HG02610 (cell line): ENCODE measurements at regions not wholly inside any gene's neighbourhood (a gene's known extent, or its start where the extent isn't known, plus 50 kb on each side); places are given as distances from the start of the nearest gene placed in this dataset.

ENCODE experiments used
- ATAC-seq: cut with Tn5 transposase; IDR thresholded peaks from one replicate; pipeline ENCODE4 v1.9.1; 2021; ENCODE audit warnings: mild to moderate bottlenecking, moderate library complexity; ENCODE audit not compliant: unreplicated experiment

GRCh38 chr6:9499709-9500108, 915.2 kb downstream of the TFAP2A start:
- no peak for ATAC-seq

GRCh38 chr6:9496837-9497236, 918.0 kb downstream of the TFAP2A start:
- ATAC-seq: no peak

- no peak for ATAC-seq
Observed at GRCh38 chr6:9494864-9495263, 920.0 kb downstream of the TFAP2A start.

GRCh38 chr6:9492790-9493189, 922.1 kb downstream of the TFAP2A start:
- no peak for ATAC-seq

GRCh38 chr6:9487128-9487527, 927.7 kb downstream of the TFAP2A start:
- no peak for ATAC-seq

GRCh38 chr6:9485992-9486391, 928.9 kb downstream of the TFAP2A start:
- ATAC-seq: no peak

- no peak for ATAC-seq
Observed at GRCh38 chr6:9484686-9485085, 930.2 kb downstream of the TFAP2A start.

GRCh38 chr6:9484091-9484490, 930.8 kb downstream of the TFAP2A start:
- no peak for ATAC-seq

- no peak for ATAC-seq
Observed at GRCh38 chr6:9482030-9482738, 932.7 kb downstream of the TFAP2A start.

- no peak for ATAC-seq
Observed at GRCh38 chr6:9481292-9482029, 933.4 kb downstream of the TFAP2A start.

GRCh38 chr6:9468277-9468676, 946.6 kb downstream of the TFAP2A start:
- ATAC-seq: no peak

- ATAC-seq: no peak
Observed at GRCh38 chr6:9467741-9468140, 947.1 kb downstream of the TFAP2A start.

GRCh38 chr6:9464583-9464982, 950.3 kb downstream of the TFAP2A start:
- no peak for ATAC-seq

GRCh38 chr6:9463311-9463710, 951.6 kb downstream of the TFAP2A start:
- no peak for ATAC-seq

GRCh38 chr6:9461188-9461587, 953.7 kb downstream of the TFAP2A start:
- no peak for ATAC-seq

GRCh38 chr6:9458424-9458823, 956.5 kb downstream of the TFAP2A start:
- no peak for ATAC-seq

- ATAC-seq: no peak
Observed at GRCh38 chr6:9455864-9456658, 958.8 kb downstream of the TFAP2A start.

GRCh38 chr6:9439621-9440330, 975.1 kb downstream of the TFAP2A start:
- no peak for ATAC-seq

GRCh38 chr6:9437836-9438235, 977.0 kb downstream of the TFAP2A start:
- no peak for ATAC-seq

GRCh38 chr6:9435281-9435680, 979.6 kb downstream of the TFAP2A start:
- ATAC-seq: no peak

- ATAC-seq: no peak
Observed at GRCh38 chr6:9431945-9432344, 982.9 kb downstream of the TFAP2A start.
